GF-D8 (cell line): ENCODE measurements at regions not wholly inside any gene's neighbourhood (a gene's known extent, or its start where the extent isn't known, plus 50 kb on each side); places are given as distances from the start of the nearest gene placed in this dataset.

Experiments used
- DNase-seq: peaks from one replicate; lab custom pipeline; 2025; lab: John Stamatoyannopoulos, UW

GRCh38 chr10:78886129-78886528 is 182.6 kb upstream of the ZMIZ1 start:
- no peak for DNase-seq

GRCh38 chr10:78889536-78890063 is 179.2 kb upstream of the ZMIZ1 start:
- no peak for DNase-seq

- no peak for DNase-seq
These were observed 178.3 kb upstream of the ZMIZ1 start for GRCh38 chr10:78890506-78890905.

GRCh38 chr10:78891741-78892140 is 177.0 kb upstream of the ZMIZ1 start:
- no peak for DNase-seq

GRCh38 chr10:78892338-78893176 is 176.2 kb upstream of the ZMIZ1 start:
- DNase-seq: no peak

- no peak for DNase-seq
These were observed 175.5 kb upstream of the ZMIZ1 start for GRCh38 chr10:78893217-78893616.

- no peak for DNase-seq
These were observed 174.5 kb upstream of the ZMIZ1 start for GRCh38 chr10:78894089-78894840.

GRCh38 chr10:78894841-78895195 is 173.9 kb upstream of the ZMIZ1 start:
- no peak for DNase-seq

- DNase-seq: no peak
These were observed 173.3 kb upstream of the ZMIZ1 start for GRCh38 chr10:78895469-78895868.

GRCh38 chr10:78896159-78896928 is 172.4 kb upstream of the ZMIZ1 start:
- no peak for DNase-seq

GRCh38 chr10:78898341-78899097 is 170.2 kb upstream of the ZMIZ1 start:
- DNase-seq: no peak

GRCh38 chr10:78899098-78899754 is 169.5 kb upstream of the ZMIZ1 start:
- no peak for DNase-seq

- DNase-seq: no peak
These were observed 168.6 kb upstream of the ZMIZ1 start for GRCh38 chr10:78899996-78900714.

- DNase-seq: no peak
These were observed 167.9 kb upstream of the ZMIZ1 start for GRCh38 chr10:78900715-78901430.

- DNase-seq: no peak
These were observed 167.1 kb upstream of the ZMIZ1 start for GRCh38 chr10:78901694-78902093.

GRCh38 chr10:78902815-78903214 is 166.0 kb upstream of the ZMIZ1 start:
- no peak for DNase-seq

GRCh38 chr10:78903341-78903940 is 165.3 kb upstream of the ZMIZ1 start:
- DNase-seq: no peak

- DNase-seq: no peak
These were observed 164.6 kb upstream of the ZMIZ1 start for GRCh38 chr10:78904196-78904595.
